ENCODE measurements at regions not wholly inside any gene's neighbourhood (a gene's known extent, or its start where the extent isn't known, plus 50 kb on each side); places are given as distances from the start of the nearest gene placed in this dataset.

DNA sequence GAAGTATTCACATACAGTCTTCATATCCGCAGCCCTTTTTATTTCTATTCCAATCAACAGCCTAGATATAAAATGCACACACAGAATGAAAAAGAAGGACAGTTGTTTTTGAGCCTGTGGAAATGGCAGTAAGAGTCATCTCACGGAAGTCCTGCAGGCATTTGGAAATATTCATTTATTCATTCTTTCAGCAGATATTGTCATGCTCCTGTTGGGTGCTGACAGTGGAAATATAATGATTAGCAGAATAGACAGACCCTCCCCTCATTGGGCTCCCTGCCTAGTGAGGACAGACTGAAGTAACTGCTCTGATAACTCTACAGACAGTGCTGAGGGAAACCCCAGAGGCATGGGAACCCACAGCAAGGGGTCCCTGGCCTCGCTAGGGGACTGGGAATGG is 392.3 kb downstream of the FOXO1 start:
- H3K27me3 ChIP-seq, result no peaks in the 10 kb centered on the region
- peaks cover 0 to 12% (median 0%) of the 10 kb centered on the region in 4 donors for H3K4me1 ChIP-seq
- no peak overlapping the region for H3K4me3 ChIP-seq
- H3K36me3 ChIP-seq, result no peaks in the 10 kb centered on the region
- DNase-seq, result no peak
- no peak overlapping the region for H3K27ac ChIP-seq
- no peaks in the 10 kb centered on the region for H3K9me3 ChIP-seq
- TF ChIP-seq POLR2A (IDR thresholded peaks at IDR 0.05), result no peak
- TF ChIP-seq, protein P1, sequence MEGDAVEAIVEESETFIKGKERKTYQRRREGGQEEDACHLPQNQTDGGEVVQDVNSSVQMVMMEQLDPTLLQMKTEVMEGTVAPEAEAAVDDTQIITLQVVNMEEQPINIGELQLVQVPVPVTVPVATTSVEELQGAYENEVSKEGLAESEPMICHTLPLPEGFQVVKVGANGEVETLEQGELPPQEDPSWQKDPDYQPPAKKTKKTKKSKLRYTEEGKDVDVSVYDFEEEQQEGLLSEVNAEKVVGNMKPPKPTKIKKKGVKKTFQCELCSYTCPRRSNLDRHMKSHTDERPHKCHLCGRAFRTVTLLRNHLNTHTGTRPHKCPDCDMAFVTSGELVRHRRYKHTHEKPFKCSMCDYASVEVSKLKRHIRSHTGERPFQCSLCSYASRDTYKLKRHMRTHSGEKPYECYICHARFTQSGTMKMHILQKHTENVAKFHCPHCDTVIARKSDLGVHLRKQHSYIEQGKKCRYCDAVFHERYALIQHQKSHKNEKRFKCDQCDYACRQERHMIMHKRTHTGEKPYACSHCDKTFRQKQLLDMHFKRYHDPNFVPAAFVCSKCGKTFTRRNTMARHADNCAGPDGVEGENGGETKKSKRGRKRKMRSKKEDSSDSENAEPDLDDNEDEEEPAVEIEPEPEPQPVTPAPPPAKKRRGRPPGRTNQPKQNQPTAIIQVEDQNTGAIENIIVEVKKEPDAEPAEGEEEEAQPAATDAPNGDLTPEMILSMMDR (IDR thresholded peaks at IDR 0.05), result no peak

DNA sequence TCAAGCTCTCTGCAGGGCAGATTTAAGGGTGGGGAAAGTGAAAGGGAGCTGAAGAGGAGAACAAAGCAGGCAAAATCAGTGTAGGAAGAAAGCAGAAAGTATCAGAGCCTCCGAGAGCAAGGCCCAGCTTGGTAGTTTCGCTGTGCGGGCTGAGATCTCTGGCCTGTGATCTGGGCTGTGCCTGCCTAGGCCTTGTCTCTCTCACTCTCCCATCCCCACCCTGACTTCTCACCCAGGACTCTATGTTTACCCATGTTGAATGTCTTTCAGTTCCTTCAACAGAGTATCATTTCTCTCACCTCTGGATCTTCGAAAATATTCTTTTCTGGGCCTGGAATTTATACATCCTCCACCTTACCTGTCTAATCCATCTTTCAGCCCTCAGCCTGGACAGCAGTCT is 391.3 kb downstream of the FOXO1 start:
- no peaks in the 10 kb centered on the region for H3K36me3 ChIP-seq
- H3K27me3 ChIP-seq, result no peaks in the 10 kb centered on the region
- no peak overlapping the region for H3K27ac ChIP-seq
- DNase-seq, result no peak
- peaks cover 0 to 12% (median 0%) of the 10 kb centered on the region in 4 donors for H3K4me1 ChIP-seq
- TF ChIP-seq, protein P1 (IDR thresholded peaks at IDR 0.05), result no peak
- no peak for TF ChIP-seq POLR2A (IDR thresholded peaks at IDR 0.05)
- no peaks in the 10 kb centered on the region for H3K9me3 ChIP-seq
- H3K4me3 ChIP-seq, result no peak overlapping the region

- no peak for TF ChIP-seq POLR2A (IDR thresholded peaks at IDR 0.05)
- TF ChIP-seq, protein P1 (IDR thresholded peaks at IDR 0.05), result no peak
- Histone ChIP-seq H3K27ac (no peak overlapping the region), H3K27me3 (no peaks in the 10 kb centered on the region), H3K9me3 (no peaks in the 10 kb centered on the region), H3K36me3 (no peaks in the 10 kb centered on the region), H3K4me3 (no peak overlapping the region), H3K4me1 (peaks cover 0 to 12% (median 0%) of the 10 kb centered on the region in 4 donors)
- no peak for DNase-seq
These were observed 390.8 kb downstream of the FOXO1 start for GRCh38 chr13:40275636-40276035.

DNA sequence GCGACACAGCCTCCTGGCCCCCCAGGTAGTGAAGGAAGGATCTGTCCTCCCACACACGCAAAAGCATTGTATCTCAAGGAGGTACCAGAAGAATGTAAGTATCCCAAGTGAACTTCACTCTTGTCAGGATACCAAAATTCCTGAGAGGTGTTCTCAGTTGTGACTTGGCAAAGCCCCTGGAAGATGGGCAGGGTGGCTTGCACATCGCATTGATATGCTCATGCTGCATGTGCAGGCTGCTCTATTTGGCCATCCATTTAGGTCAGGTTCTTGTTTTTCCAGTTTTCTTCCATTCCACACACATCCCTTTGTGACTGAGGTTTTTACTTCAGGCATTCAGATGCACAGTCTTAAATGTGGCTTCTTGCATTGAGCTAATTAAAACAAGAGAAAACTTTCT is 382.8 kb downstream of the FOXO1 start:
- Histone ChIP-seq H3K4me3 (no peak overlapping the region), H3K36me3 (no peaks in the 10 kb centered on the region), H3K27me3 (no peaks in the 10 kb centered on the region), H3K27ac (no peak overlapping the region), H3K4me1 (no peaks in the 10 kb centered on the region), H3K9me3 (no peaks in the 10 kb centered on the region)
- TF ChIP-seq, protein P1 (IDR thresholded peaks at IDR 0.05), result no peak
- TF ChIP-seq POLR2A (IDR thresholded peaks at IDR 0.05), result no peak
- DNase-seq, result no peak

GRCh38 chr13:40285634-40286033 is 380.8 kb downstream of the FOXO1 start:
- no peaks in the 10 kb centered on the region for H3K27me3 ChIP-seq
- no peak overlapping the region for H3K4me3 ChIP-seq
- H3K36me3 ChIP-seq, result no peaks in the 10 kb centered on the region
- TF ChIP-seq, protein P1 (IDR thresholded peaks at IDR 0.05), result no peak
- no peak for TF ChIP-seq POLR2A (IDR thresholded peaks at IDR 0.05)
- H3K27ac ChIP-seq, result no peak overlapping the region
- H3K9me3 ChIP-seq, result no peaks in the 10 kb centered on the region
- H3K4me1 ChIP-seq, result no peaks in the 10 kb centered on the region
- no peak for DNase-seq

DNA sequence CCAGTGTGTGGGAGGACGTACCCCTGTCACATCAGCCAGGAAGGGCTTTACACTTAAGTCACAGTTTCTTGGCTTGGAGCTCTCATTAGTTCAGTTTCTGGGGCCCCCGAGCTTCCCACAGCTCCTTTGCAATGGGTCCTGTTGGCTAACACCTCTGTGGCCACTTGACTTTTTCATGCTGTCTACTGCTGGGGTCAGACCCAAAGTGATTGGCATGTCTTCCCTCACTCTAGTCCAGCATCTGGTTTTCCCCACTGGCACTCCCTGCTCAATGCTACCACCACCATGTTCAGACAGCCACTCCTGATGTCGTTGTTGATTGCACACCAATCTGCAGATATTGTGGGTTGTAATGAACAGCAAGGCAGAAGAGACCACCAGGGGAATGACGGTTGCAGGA is 379.0 kb downstream of the FOXO1 start:
- TF ChIP-seq, protein P1 (IDR thresholded peaks at IDR 0.05), result no peak
- no peak for TF ChIP-seq POLR2A (IDR thresholded peaks at IDR 0.05)
- H3K27ac ChIP-seq, result no peak overlapping the region
- no peak for DNase-seq
- H3K36me3 ChIP-seq, result no peaks in the 10 kb centered on the region
- no peaks in the 10 kb centered on the region for H3K4me1 ChIP-seq
- H3K4me3 ChIP-seq, result no peak overlapping the region
- no peaks in the 10 kb centered on the region for H3K9me3 ChIP-seq
- no peaks in the 10 kb centered on the region for H3K27me3 ChIP-seq

Measured in Peyer's patch (tissue), 4 donors.